Neuronal stem cell (in vitro differentiated cells): ENCODE measurements at regions not wholly inside any gene's neighbourhood (a gene's known extent, or its start where the extent isn't known, plus 50 kb on each side); places are given as distances from the start of the nearest gene placed in this dataset.

ENCODE experiments used
- DNase-seq: peaks from one replicate; pipeline ENCODE4 v3.0.0-alpha.2; 2013; ENCODE audit warnings: low spot score
- H2AFZ ChIP-seq: one replicate; pipeline ENCODE4 v1.6.1; 2013; ENCODE audit warnings: mild to moderate bottlenecking, low read length, inconsistent platforms
- H2AK5ac ChIP-seq: 2 replicates; pipeline ENCODE4 v1.6.1; 2013; ENCODE audit warnings: low read depth, mild to moderate bottlenecking, inconsistent platforms, low read length, moderate library complexity, mixed read lengths
- H2BK120ac ChIP-seq: 2 replicates; pipeline ENCODE4 v1.6.1; 2013; ENCODE audit warnings: low read depth, mild to moderate bottlenecking, inconsistent platforms, low read length, moderate library complexity, mixed read lengths
- H2BK12ac ChIP-seq: one replicate; pipeline ENCODE4 v1.6.1; 2013; ENCODE audit warnings: low read length, inconsistent platforms
- H2BK15ac ChIP-seq: 2 replicates; pipeline ENCODE4 v1.6.1; 2013; ENCODE audit warnings: mild to moderate bottlenecking, low read length, inconsistent platforms, mixed read lengths
- H2BK5ac ChIP-seq: one replicate; pipeline ENCODE4 v1.6.1; 2013; ENCODE audit warnings: inconsistent platforms, mild to moderate bottlenecking, low read length, moderate library complexity
- H3K14ac ChIP-seq: one replicate; pipeline ENCODE4 v1.6.1; 2013; ENCODE audit warnings: low read length, inconsistent platforms
- H3K18ac ChIP-seq: 2 replicates; pipeline ENCODE4 v1.6.1; 2013; ENCODE audit warnings: low read length, inconsistent platforms
- H3K23ac ChIP-seq: 2 replicates; pipeline ENCODE4 v1.6.1; 2013; ENCODE audit warnings: low read depth, mild to moderate bottlenecking, mixed read lengths, low read length, inconsistent platforms; ENCODE audit not compliant: poor library complexity
- H3K27ac ChIP-seq: replicated peaks from 3 replicates; pipeline ENCODE4 v1.5.1; 2013; ENCODE audit warnings: low read length, inconsistent platforms
- H3K27me3 ChIP-seq, 3 experiments: 2 replicates each; pipeline ENCODE4 v1.6.1; 2013; ENCODE audit warnings: low read length in 3 of 3, mild to moderate bottlenecking in 2 of 3, inconsistent platforms in 1 of 3, low read depth in 1 of 3, mixed read lengths in 1 of 3, moderate library complexity in 1 of 3; ENCODE audit not compliant: control insufficient read depth in 3 of 3, insufficient read depth in 3 of 3
- H3K36me3 ChIP-seq, 2 donors: replicated peaks in 1 of 2; 2 replicates each; pipeline ENCODE4 v1.6.1; 2013; ENCODE audit warnings: low read length in 2 of 2; ENCODE audit not compliant: control insufficient read depth in 2 of 2, insufficient read depth in 2 of 2
- H3K4ac ChIP-seq: 2 replicates; pipeline ENCODE4 v1.6.1; 2013; ENCODE audit warnings: inconsistent platforms, mild to moderate bottlenecking, low read length, moderate library complexity
- H3K4me1 ChIP-seq, 2 donors: 1 replicate in 1 of 2; 2 replicates in 1 of 2; pipeline ENCODE4 v1.6.1; 2013; ENCODE audit warnings: low read length in 2 of 2, low read depth in 1 of 2; ENCODE audit not compliant: control insufficient read depth in 2 of 2, insufficient read depth in 1 of 2
- H3K4me2 ChIP-seq: one replicate; pipeline ENCODE4 v1.6.1; 2013; ENCODE audit warnings: mild to moderate bottlenecking, low read length, inconsistent platforms; ENCODE audit not compliant: insufficient read depth, poor library complexity, severe bottlenecking
- H3K4me3 ChIP-seq, 2 donors: 2 replicates each; pipeline ENCODE4 v1.5.1; 2013; ENCODE audit warnings: low read length in 2 of 2, mild to moderate bottlenecking in 2 of 2, inconsistent platforms in 1 of 2, moderate library complexity in 1 of 2
- H3K79me1 ChIP-seq: one replicate; pipeline ENCODE4 v1.6.1; 2013; ENCODE audit warnings: low read depth, mild to moderate bottlenecking, inconsistent platforms, low read length, moderate library complexity
- H3K9ac ChIP-seq: one replicate; pipeline ENCODE4 v1.6.1; 2013; ENCODE audit warnings: mild to moderate bottlenecking, low read depth, low read length, inconsistent platforms; ENCODE audit not compliant: poor library complexity
- H3K9me3 ChIP-seq, 2 donors: replicated peaks in 1 of 2; 2 replicates each; pipeline versions ENCODE3 to v1.6.1; 2013; ENCODE audit warnings: low read length in 2 of 2, mild to moderate bottlenecking in 2 of 2, inconsistent platforms in 1 of 2, low read depth in 1 of 2, mixed read lengths in 1 of 2, moderate library complexity in 1 of 2; ENCODE audit not compliant: control insufficient read depth in 2 of 2, insufficient read depth in 1 of 2
- H4K8ac ChIP-seq: one replicate; pipeline ENCODE4 v1.6.1; 2013; ENCODE audit warnings: low read depth, mild to moderate bottlenecking, inconsistent platforms, low read length, moderate library complexity
- H4K91ac ChIP-seq: one replicate; pipeline ENCODE4 v1.6.1; 2013; ENCODE audit warnings: low read length, low read depth, mild to moderate bottlenecking, inconsistent platforms; ENCODE audit not compliant: poor library complexity
- WGBS, 2 donors: extraction: QIAGEN DNeasy Blood & Tissue Kit; methylation state at CpG; one replicate each; pipeline ENCODE4 v1.1.7; 2013; ENCODE audit warnings: missing lambda C conversion rate in 2 of 2, mixed read lengths in 1 of 2; ENCODE audit not compliant: insufficient read length in 2 of 2, insufficient replicate concordance in 1 of 2; ENCODE audit errors: extremely low coverage in 2 of 2; 5-methylcytosine and 5-hydroxymethylcytosine counted together

DNA sequence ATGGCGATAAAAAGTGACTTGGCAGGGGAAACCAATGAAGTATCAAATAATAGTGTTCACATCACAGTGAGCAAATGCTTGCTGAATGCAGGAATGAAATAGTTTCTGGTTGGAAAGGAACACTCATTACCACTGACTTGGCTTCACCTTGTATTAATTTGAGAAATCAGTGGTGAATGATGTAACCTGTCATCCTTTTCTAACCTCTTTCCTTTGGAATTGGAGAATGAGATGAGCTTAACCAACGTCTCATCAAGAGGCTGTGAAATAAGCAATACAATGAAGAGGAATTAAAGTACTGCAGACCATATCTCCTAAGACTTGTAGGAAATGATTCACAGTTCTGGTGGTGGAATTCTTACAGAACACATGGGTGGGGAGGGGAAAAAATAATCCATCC, 192.2 kb downstream of the DMAC1 start:
- H4K8ac ChIP-seq, result no peak overlapping the region
- WGBS, 2 donors, result no CpG with 5 or more reads among the region's 2 CpGs

DNA sequence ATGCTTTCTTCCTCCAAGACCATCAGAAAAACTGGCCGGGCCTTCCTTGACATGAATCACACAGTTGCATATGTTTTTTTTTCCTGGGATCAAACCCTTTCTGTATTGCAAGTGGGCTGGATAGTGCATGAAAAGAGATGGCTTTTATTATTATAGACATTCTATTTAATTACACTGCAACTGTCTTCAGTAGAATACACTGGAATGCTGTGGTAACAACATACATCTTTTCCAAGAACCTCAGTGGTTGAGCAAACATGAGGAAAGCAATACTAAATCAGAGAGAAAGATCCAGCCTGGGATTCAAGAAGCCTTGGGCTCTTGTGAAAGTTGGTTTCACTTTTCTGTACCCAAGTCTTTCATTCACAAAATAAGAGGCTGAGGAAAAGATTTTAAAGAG, 193.0 kb downstream of the DMAC1 start:
- no peak overlapping the region for H2AK5ac ChIP-seq
- no peak overlapping the region for H4K91ac ChIP-seq
- no peak overlapping the region for H2BK5ac ChIP-seq
- DNase-seq, result no peak
- H3K9me3 ChIP-seq, result peaks cover 0 to 2% of the 10 kb centered on the region in 2 donors
- H3K27me3 ChIP-seq, result no peaks in the 10 kb centered on the region
- H3K4me1 ChIP-seq, result no peaks in the 10 kb centered on the region
- no peaks in the 10 kb centered on the region for H3K36me3 ChIP-seq
- no peak overlapping the region for H3K9ac ChIP-seq
- no peak overlapping the region for H3K18ac ChIP-seq
- no peak overlapping the region for H2BK120ac ChIP-seq
- H2AFZ ChIP-seq, result no peak overlapping the region
- no peak overlapping the region for H3K23ac ChIP-seq
- H3K79me1 ChIP-seq, result no peaks in the 10 kb centered on the region
- no peak overlapping the region for H2BK12ac ChIP-seq
- no peak overlapping the region for H4K8ac ChIP-seq
- no peak overlapping the region for H2BK15ac ChIP-seq
- no peak overlapping the region for H3K4ac ChIP-seq
- WGBS, 2 donors, result no CpG with 5 or more reads among the region's 1 CpG
- no peak overlapping the region for H3K27ac ChIP-seq
- no peak overlapping the region for H3K4me3 ChIP-seq
- no peak overlapping the region for H3K14ac ChIP-seq
- no peak overlapping the region for H3K4me2 ChIP-seq

More for the DNA sequence above, 192.2 kb downstream of the DMAC1 start:
- Histone ChIP-seq H3K14ac (no peak overlapping the region), H2BK15ac (no peak overlapping the region), H2BK120ac (no peak overlapping the region), H3K4ac (no peak overlapping the region), H4K91ac (no peak overlapping the region), H2BK5ac (no peak overlapping the region), H3K18ac (no peak overlapping the region), H3K23ac (no peak overlapping the region), H3K4me1 (no peaks in the 10 kb centered on the region), H3K36me3 (no peaks in the 10 kb centered on the region), H2AFZ (no peak overlapping the region), H3K4me3 (no peak overlapping the region), H3K4me2 (no peak overlapping the region), H2BK12ac (no peak overlapping the region), H2AK5ac (no peak overlapping the region), H3K79me1 (no peaks in the 10 kb centered on the region), H3K27me3 (no peaks in the 10 kb centered on the region), H3K9ac (no peak overlapping the region), H3K27ac (no peak overlapping the region), H3K9me3 (peaks cover 0 to under 1% of the 10 kb centered on the region in 2 donors)
- no peak for DNase-seq

DNA sequence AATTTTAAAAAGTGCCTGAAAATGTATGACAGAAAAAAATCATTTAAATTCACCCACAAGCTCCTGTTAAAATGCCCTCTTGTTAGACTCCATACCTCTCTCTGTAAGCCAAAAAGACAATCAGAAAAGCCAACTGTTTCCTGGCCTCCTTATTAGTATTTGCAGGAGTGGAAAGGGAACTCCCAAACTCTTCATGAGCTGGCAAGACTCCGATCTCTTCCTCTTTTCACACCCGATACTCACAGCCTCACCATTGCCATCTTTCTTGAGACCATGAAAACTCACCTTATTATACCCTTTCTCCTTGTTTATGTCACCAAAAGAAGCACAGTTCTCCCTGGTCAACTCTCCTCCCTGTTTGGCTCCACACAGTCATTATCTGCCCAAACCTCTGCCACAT, 197.8 kb downstream of the DMAC1 start:
- H3K79me1 ChIP-seq, result no peaks in the 10 kb centered on the region
- H3K9ac ChIP-seq, result no peak overlapping the region
- no peak overlapping the region for H4K91ac ChIP-seq
- H3K18ac ChIP-seq, result no peak overlapping the region
- WGBS, 2 donors, result no CpG with 5 or more reads among the region's 2 CpGs
- H3K23ac ChIP-seq, result no peak overlapping the region
- H3K4me3 ChIP-seq, result no peak overlapping the region
- H3K4me1 ChIP-seq, result no peaks in the 10 kb centered on the region
- no peak overlapping the region for H2BK15ac ChIP-seq
- H3K4ac ChIP-seq, result no peak overlapping the region
- peaks cover 0 to 2% of the 10 kb centered on the region in 2 donors for H3K9me3 ChIP-seq
- no peak overlapping the region for H2BK120ac ChIP-seq
- no peak overlapping the region for H2AFZ ChIP-seq
- H3K36me3 ChIP-seq, result no peaks in the 10 kb centered on the region
- H2BK12ac ChIP-seq, result no peak overlapping the region
- no peaks in the 10 kb centered on the region for H3K27me3 ChIP-seq
- H3K27ac ChIP-seq, result no peak overlapping the region
- no peak overlapping the region for H3K14ac ChIP-seq
- H3K4me2 ChIP-seq, result no peak overlapping the region
- H2AK5ac ChIP-seq, result no peak overlapping the region
- no peak overlapping the region for H2BK5ac ChIP-seq
- no peak for DNase-seq
- H4K8ac ChIP-seq, result no peak overlapping the region

DNA sequence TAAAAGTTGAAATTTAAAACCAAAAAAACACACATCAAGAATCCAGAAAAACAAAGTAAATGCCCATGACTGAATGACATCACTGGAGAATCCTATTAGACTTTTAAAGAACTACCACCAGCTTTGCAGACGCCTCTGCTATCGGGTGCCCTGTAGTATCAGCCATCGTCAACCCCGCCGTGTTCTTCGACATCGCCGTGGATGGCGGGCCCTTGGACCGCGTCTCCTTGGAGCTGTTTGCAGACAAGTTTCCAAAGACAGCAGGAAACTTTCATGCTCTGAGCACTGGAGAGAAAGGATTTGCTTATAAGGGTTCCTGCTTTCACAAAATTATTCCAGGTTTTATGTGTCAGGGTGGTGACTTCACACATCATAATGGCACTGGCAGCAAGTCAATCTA, 201.9 kb downstream of the DMAC1 start:
- H4K8ac ChIP-seq, result no peak overlapping the region
- no peak overlapping the region for H2BK5ac ChIP-seq
- H3K4me1 ChIP-seq, result no peaks in the 10 kb centered on the region
- no peak overlapping the region for H3K14ac ChIP-seq
- no peak overlapping the region for H2BK15ac ChIP-seq
- WGBS, 2 donors, result no CpG with 5 or more reads among the region's 11 CpGs
- no peak overlapping the region for H3K4me3 ChIP-seq
- no peaks in the 10 kb centered on the region for H3K36me3 ChIP-seq
- no peak overlapping the region for H2AK5ac ChIP-seq
- no peak overlapping the region for H3K4ac ChIP-seq
- H3K18ac ChIP-seq, result no peak overlapping the region
- H3K27ac ChIP-seq, result no peak overlapping the region
- no peak overlapping the region for H4K91ac ChIP-seq
- no peaks in the 10 kb centered on the region for H3K79me1 ChIP-seq
- H2BK12ac ChIP-seq, result no peak overlapping the region
- H3K23ac ChIP-seq, result no peak overlapping the region
- no peak overlapping the region for H3K9ac ChIP-seq
- no peak overlapping the region for H2BK120ac ChIP-seq
- no peak overlapping the region for H3K4me2 ChIP-seq
- DNase-seq, result no peak
- H3K27me3 ChIP-seq, result no peaks in the 10 kb centered on the region
- H3K9me3 ChIP-seq, result peaks cover 0 to 2% of the 10 kb centered on the region in 2 donors
- no peak overlapping the region for H2AFZ ChIP-seq
